ENCODE measurements at regions not wholly inside any gene's neighbourhood (a gene's known extent, or its start where the extent isn't known, plus 50 kb on each side); places are given as distances from the start of the nearest gene placed in this dataset.

DNA sequence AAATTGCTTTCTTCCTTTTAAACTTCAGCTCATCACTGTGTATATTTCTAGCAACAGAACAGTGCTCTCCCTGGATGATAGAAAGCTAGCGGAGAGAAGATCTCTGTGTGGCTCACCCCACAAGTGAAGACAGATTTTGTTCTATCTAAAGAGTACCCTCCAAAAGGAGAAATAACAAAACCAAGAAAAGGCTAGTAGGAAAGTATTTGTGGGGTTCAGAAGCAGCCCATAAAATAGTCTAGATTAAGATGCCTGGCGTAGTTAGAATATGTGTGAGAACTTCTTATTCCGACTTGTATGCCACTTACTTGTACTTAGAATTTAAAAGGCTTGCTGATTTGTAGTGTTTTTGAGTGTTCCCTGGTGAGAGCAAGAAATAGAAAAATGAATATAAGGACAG is 214.9 kb upstream of the IL12A start:
- no peak overlapping the region for H3K4me3 ChIP-seq (ENCODE audit: low read depth, low read length)
- no peak for DNase-seq (ENCODE audit: low read depth)
- TF ChIP-seq, protein P1, sequence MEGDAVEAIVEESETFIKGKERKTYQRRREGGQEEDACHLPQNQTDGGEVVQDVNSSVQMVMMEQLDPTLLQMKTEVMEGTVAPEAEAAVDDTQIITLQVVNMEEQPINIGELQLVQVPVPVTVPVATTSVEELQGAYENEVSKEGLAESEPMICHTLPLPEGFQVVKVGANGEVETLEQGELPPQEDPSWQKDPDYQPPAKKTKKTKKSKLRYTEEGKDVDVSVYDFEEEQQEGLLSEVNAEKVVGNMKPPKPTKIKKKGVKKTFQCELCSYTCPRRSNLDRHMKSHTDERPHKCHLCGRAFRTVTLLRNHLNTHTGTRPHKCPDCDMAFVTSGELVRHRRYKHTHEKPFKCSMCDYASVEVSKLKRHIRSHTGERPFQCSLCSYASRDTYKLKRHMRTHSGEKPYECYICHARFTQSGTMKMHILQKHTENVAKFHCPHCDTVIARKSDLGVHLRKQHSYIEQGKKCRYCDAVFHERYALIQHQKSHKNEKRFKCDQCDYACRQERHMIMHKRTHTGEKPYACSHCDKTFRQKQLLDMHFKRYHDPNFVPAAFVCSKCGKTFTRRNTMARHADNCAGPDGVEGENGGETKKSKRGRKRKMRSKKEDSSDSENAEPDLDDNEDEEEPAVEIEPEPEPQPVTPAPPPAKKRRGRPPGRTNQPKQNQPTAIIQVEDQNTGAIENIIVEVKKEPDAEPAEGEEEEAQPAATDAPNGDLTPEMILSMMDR (IDR thresholded peaks at IDR 0.05; ENCODE audit: insufficient read depth, low read depth, low read length): no peak

DNA sequence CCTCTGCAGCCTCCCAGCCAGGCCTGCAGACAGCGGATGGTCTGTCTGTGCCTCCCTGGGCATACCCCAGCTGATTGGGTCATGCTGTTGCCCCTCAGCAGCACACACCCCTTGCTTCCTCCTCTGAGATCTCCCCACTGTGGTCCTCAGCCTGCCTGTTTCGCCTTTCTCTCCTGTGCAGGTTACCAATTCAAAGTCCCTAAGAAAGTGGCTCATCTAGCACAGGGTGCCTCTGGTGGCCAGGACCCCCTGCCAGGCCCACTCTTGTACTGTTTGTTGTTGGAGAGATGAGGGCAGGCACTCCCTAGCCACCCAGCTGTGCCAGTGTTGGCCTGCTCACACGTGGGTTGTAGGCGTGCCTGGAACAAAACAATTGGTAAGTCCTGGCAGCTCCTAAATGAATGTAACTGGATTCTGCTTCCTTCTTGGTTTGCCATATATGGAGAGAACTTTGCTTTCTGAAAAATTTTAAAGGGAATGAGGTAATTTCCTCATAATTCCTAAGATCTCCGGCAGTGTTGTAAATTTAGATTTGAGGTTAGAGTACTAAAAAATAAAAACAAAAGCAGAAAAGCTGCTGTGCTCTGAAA is 213.2 kb upstream of the IL12A start:
- DNase-seq (ENCODE audit: low read depth): peak; percentile 82
- no peak overlapping the region for H3K4me3 ChIP-seq (ENCODE audit: low read depth, low read length)
- TF ChIP-seq, protein P1 (IDR thresholded peaks at IDR 0.05; ENCODE audit: insufficient read depth, low read depth, low read length): no peak

DNA sequence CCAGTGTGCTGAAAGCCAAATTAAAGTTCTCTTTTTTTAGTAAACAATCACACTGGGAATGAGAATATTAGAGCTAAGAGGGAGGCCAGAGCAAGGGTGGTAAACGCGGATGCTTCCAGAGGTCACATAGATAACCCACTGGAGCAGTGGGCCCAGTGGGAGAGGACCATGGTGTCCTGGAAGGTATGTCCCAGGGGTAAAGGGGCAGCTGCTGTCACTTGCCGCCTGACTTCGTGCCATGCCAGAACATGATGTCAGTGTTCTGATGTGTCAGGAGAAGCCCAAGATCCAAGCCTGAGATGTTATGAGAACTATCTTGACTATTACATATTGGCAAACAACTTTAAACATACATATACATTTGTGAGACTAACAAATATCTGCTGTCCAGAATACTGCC is 211.9 kb upstream of the IL12A start:
- TF ChIP-seq, protein P1 (IDR thresholded peaks at IDR 0.05; ENCODE audit: insufficient read depth, low read depth, low read length): no peak
- H3K4me3 ChIP-seq (ENCODE audit: low read depth, low read length): no peak overlapping the region
- no peak for DNase-seq (ENCODE audit: low read depth)

DNA sequence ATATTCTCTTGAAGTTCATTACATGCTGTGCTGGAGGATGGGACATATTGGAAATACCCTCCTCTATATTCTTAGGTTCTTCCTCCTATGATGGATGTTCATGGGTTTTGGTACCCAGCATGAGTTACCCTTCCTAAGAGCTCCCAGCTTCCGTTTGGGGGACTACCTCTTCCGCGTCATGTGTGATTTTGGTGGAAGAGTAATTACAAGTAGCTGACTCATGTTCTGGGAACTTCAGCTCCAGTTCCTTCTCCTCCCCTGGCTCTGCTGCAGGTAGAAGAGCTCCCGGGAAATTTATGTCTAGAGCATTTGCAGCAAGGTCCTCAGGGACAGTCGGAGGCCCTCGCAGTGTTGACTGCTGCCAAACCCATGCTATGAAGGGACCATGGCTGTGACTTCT is 208.8 kb upstream of the IL12A start:
- no peak for DNase-seq (ENCODE audit: low read depth)
- TF ChIP-seq, protein P1 (IDR thresholded peaks at IDR 0.05; ENCODE audit: insufficient read depth, low read depth, low read length): no peak
- no peak overlapping the region for H3K4me3 ChIP-seq (ENCODE audit: low read depth, low read length)

DNA sequence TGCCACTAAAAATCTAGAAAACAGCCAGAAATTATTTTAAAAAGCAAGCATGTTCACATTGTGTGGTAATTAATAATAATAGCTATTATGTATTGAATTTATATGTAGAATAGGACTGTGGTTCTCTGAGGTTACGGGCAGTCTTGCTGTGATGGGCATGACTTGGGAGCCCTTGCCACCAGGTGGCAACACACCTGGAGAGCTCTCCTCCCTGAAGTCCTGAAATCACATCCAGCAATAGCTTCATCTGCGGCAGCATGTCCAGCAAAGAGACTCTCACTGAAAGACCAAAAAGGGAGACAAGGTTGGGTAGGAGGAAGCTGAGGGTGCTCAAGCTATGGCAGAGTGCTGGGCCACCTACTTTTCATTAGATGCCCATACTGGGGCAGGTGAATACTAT is 206.8 kb upstream of the IL12A start:
- no peak for DNase-seq (ENCODE audit: low read depth)
- TF ChIP-seq, protein P1 (IDR thresholded peaks at IDR 0.05; ENCODE audit: insufficient read depth, low read depth, low read length): no peak
- H3K4me3 ChIP-seq (ENCODE audit: low read depth, low read length): no peak overlapping the region

DNA sequence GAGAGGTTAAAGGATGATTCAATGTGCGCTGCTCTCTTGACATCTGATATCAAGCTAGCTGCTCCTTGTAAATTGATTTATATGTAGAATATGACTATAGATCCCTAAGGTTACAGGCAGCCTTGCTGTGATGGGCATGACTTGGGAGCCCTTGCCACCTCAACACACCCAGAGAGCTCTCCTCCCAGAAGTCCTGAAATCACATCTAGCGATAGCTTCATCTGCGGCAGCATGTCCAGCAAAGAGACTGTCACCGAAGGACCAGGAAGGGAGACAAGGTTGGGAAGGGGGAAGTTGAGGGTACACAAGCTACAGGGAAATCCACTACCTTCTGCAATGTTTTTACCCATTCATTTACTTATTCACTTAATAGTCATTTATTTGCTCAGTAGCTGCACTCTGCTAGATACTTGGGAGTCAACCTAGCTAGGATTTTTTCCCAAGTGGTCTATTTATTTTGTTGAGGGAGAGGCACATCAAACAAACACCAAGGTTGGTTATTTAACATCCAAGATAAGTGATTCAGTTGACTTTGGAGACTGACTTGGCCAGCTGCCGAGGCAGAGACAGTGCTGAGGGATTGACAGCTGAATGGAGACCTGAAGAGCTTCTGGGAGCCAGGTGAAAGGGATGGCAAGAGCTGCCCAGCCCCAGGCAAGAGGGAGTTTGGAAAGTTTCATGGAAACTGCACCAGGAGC is 205.8 kb upstream of the IL12A start:
- TF ChIP-seq, protein P1 (IDR thresholded peaks at IDR 0.05; ENCODE audit: insufficient read depth, low read depth, low read length): no peak
- H3K4me3 ChIP-seq (ENCODE audit: low read depth, low read length): no peak overlapping the region
- DNase-seq (ENCODE audit: low read depth): no peak
